ENCODE measurements at regions not wholly inside any gene's neighbourhood (a gene's known extent, or its start where the extent isn't known, plus 50 kb on each side); places are given as distances from the start of the nearest gene placed in this dataset.
A peak's percentile ranks its signal among the peaks of the same experiment; 100 is the strongest.

- no peak overlapping the region for H3K4me3 ChIP-seq (ENCODE audit: low read depth, low read length)
- TF ChIP-seq CTCF (IDR thresholded peaks at IDR 0.05; ENCODE audit: insufficient read depth, low read depth, low read length, missing control alignments): no peak
- no peak for DNase-seq (ENCODE audit: low read depth)
Measured at GRCh38 chr2:40824278-40824677, 372.4 kb upstream of the SLC8A1 start.

GRCh38 chr2:40827392-40827791 lies 375.5 kb upstream of the SLC8A1 start:
- no peak for TF ChIP-seq CTCF (IDR thresholded peaks at IDR 0.05; ENCODE audit: insufficient read depth, low read depth, low read length, missing control alignments)
- DNase-seq (ENCODE audit: low read depth): no peak

GRCh38 chr2:40831321-40831873 lies 379.5 kb upstream of the SLC8A1 start:
- TF ChIP-seq CTCF (IDR thresholded peaks at IDR 0.05; ENCODE audit: insufficient read depth, low read depth, low read length, missing control alignments): no peak
- H3K4me3 ChIP-seq (ENCODE audit: low read depth, low read length): no peak overlapping the region
- no peak for DNase-seq (ENCODE audit: low read depth)

More at GRCh38 chr2:40827392-40827791, 375.5 kb upstream of the SLC8A1 start:
- H3K4me3 ChIP-seq (ENCODE audit: low read depth, low read length): no peak overlapping the region

GRCh38 chr2:40841856-40842255 lies 390.0 kb upstream of the SLC8A1 start:
- no peak for TF ChIP-seq CTCF (IDR thresholded peaks at IDR 0.05; ENCODE audit: insufficient read depth, low read depth, low read length, missing control alignments)
- no peak overlapping the region for H3K4me3 ChIP-seq (ENCODE audit: low read depth, low read length)
- DNase-seq (ENCODE audit: low read depth): no peak

- TF ChIP-seq CTCF (IDR thresholded peaks at IDR 0.05; ENCODE audit: insufficient read depth, low read depth, low read length, missing control alignments): peak; percentile 1
- peak; percentile 14 for DNase-seq (ENCODE audit: low read depth)
- no peak overlapping the region for H3K4me3 ChIP-seq (ENCODE audit: low read depth, low read length)
Measured at GRCh38 chr2:40844353-40845277, 392.7 kb upstream of the SLC8A1 start.

- TF ChIP-seq CTCF (IDR thresholded peaks at IDR 0.05; ENCODE audit: insufficient read depth, low read depth, low read length, missing control alignments): no peak
- no peak overlapping the region for H3K4me3 ChIP-seq (ENCODE audit: low read depth, low read length)
- DNase-seq (ENCODE audit: low read depth): no peak
Measured at GRCh38 chr2:40851661-40852060, 399.8 kb upstream of the SLC8A1 start.

Measured in GM12865 (cell line).